Peyer's patch (tissue), 4 donors: ENCODE measurements at regions not wholly inside any gene's neighbourhood (a gene's known extent, or its start where the extent isn't known, plus 50 kb on each side); places are given as distances from the start of the nearest gene placed in this dataset.

Source experiments
- DNase-seq, 3 donors: peaks; one replicate each; pipeline ENCODE4 v3.0.0-alpha.2; 2017 to 2019
- H3K27ac ChIP-seq, 4 donors: fragments of 200-600 bp; sonication (generic); one replicate each; pipeline ENCODE4 v1.5.1; 2016 to 2019
- H3K27me3 ChIP-seq, 2 donors: fragments of 200-600 bp; sonication (generic); one replicate each; pipeline ENCODE4 v1.5.1; 2019
- H3K36me3 ChIP-seq, 3 donors: fragments of 200-600 bp; sonication (generic); one replicate each; pipeline ENCODE4 v1.5.1; 2016 to 2019
- H3K4me1 ChIP-seq, 4 donors: fragments of 200-600 bp; sonication (generic); one replicate each; pipeline ENCODE4 v1.5.1; 2016 to 2019
- H3K4me3 ChIP-seq, 4 donors: fragments of 200-600 bp; sonication (generic); 1 replicate in 3 of 4; 2 replicates in 1 of 4; pipeline ENCODE4 v1.5.1; 2016 to 2019; ENCODE audit warnings: mild to moderate bottlenecking in 1 of 4
- H3K9me3 ChIP-seq, 4 donors: fragments of 200-600 bp; sonication (generic); one replicate each; pipeline ENCODE4 v1.5.1; 2016 to 2019; ENCODE audit warnings: mild to moderate bottlenecking in 1 of 4
- POLR2A ChIP-seq, 2 donors: fragments of 450-650 bp; IDR thresholded peaks; one replicate each; pipeline ENCODE4 v1.5.1; 2017; ENCODE audit warnings: antibody characterized with exemption in 2 of 2, mild to moderate bottlenecking in 2 of 2, moderate library complexity in 2 of 2
- TF ChIP-seq, protein P1 (sequence below), 6 experiments: fragments of 450-650 bp in 4 of 6; fragments of 200-600 bp in 2 of 6; sonication (generic) in 1 of 6; IDR thresholded peaks; one replicate each; pipeline ENCODE4 v1.5.1; 2017 to 2019; ENCODE audit warnings: antibody characterized with exemption in 6 of 6, mild to moderate bottlenecking in 3 of 6, moderate library complexity in 1 of 6

DNA sequence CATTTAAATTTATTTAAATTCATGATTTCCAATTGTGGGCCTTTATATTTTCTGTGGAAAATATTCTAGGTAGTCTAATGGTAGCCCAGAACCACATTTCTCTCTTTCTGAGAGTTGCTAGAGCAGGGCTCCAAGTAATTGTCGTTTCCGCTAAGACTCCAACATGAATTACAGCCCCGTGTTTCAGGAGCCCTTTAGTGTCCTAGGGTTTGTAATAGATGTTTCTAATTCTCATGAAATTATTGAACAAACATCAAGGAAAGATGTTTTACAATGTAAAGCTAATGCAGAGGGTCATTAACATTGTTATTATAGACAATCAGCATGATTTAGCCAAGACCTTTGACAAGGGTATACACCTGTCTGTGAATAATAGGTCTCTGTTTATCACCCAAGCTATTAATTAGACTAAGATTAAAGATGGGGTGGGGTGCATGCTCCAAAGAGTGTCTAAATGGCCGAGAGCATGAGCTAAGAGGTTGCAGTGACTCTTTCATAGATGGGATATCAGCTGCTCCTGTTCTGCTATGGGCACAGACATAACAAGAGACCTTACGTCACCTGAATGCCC is 81.8 kb upstream of the NTM start:
- no peaks in the 10 kb centered on the region for H3K27me3 ChIP-seq
- TF ChIP-seq, protein P1, sequence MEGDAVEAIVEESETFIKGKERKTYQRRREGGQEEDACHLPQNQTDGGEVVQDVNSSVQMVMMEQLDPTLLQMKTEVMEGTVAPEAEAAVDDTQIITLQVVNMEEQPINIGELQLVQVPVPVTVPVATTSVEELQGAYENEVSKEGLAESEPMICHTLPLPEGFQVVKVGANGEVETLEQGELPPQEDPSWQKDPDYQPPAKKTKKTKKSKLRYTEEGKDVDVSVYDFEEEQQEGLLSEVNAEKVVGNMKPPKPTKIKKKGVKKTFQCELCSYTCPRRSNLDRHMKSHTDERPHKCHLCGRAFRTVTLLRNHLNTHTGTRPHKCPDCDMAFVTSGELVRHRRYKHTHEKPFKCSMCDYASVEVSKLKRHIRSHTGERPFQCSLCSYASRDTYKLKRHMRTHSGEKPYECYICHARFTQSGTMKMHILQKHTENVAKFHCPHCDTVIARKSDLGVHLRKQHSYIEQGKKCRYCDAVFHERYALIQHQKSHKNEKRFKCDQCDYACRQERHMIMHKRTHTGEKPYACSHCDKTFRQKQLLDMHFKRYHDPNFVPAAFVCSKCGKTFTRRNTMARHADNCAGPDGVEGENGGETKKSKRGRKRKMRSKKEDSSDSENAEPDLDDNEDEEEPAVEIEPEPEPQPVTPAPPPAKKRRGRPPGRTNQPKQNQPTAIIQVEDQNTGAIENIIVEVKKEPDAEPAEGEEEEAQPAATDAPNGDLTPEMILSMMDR (IDR thresholded peaks at IDR 0.05): no peak
- no peak for TF ChIP-seq POLR2A (IDR thresholded peaks at IDR 0.05)
- no peak overlapping the region for H3K27ac ChIP-seq
- H3K4me1 ChIP-seq: no peaks in the 10 kb centered on the region
- no peaks in the 10 kb centered on the region for H3K9me3 ChIP-seq
- H3K4me3 ChIP-seq: no peak overlapping the region
- DNase-seq: no peak
- H3K36me3 ChIP-seq: no peaks in the 10 kb centered on the region

DNA sequence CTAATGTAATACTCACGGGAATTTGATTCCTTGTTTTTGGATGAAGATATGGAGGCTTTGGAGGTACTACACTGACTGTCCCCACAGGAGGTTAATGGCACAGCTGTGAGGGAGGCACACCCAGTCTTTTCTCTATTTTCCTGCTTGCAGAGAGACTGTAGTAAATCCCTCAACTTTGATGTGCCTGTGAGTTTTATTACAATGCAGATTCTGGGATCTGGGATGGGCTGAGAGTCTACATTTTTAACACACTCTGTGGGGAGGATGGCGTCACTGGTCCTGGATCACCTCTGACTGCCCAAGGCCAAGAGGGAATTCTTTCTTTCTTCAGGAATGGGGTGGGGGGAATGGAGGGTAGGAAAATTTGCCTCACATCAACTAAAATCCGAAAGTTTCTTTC is 80.2 kb upstream of the NTM start:
- Histone ChIP-seq H3K4me3 (no peak overlapping the region), H3K27ac (no peak overlapping the region), H3K36me3 (no peaks in the 10 kb centered on the region), H3K27me3 (no peaks in the 10 kb centered on the region), H3K9me3 (no peaks in the 10 kb centered on the region), H3K4me1 (no peaks in the 10 kb centered on the region)
- TF ChIP-seq, protein P1 (IDR thresholded peaks at IDR 0.05): no peak
- TF ChIP-seq POLR2A (IDR thresholded peaks at IDR 0.05): no peak
- DNase-seq: no peak

DNA sequence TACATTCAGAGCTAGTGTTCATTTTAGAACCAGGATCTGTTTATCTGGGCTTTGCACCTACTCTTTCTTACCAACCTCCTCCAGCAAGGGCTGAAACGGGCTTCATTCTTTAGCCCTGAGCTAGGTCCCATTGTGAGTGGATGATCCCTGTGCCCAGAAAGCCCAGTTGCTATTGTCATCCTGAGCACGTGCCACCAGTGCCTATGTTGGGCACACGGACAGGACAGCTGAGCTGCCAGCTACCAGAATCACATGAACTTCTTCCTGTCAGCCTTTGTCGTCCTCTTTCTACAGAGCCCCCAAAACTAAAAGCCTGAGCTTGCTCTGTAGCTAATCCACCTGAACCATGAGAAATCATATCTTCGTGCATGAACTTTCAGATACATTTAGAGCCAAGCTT is 74.4 kb upstream of the NTM start:
- H3K9me3 ChIP-seq: no peaks in the 10 kb centered on the region
- H3K27ac ChIP-seq: no peak overlapping the region
- H3K27me3 ChIP-seq: no peaks in the 10 kb centered on the region
- no peak for TF ChIP-seq POLR2A (IDR thresholded peaks at IDR 0.05)
- TF ChIP-seq, protein P1 (IDR thresholded peaks at IDR 0.05): no peak
- no peaks in the 10 kb centered on the region for H3K4me1 ChIP-seq
- no peak overlapping the region for H3K4me3 ChIP-seq
- no peaks in the 10 kb centered on the region for H3K36me3 ChIP-seq
- DNase-seq: no peak

- H3K36me3 ChIP-seq: no peaks in the 10 kb centered on the region
- H3K4me1 ChIP-seq: no peaks in the 10 kb centered on the region
- H3K27ac ChIP-seq: no peak overlapping the region
- no peaks in the 10 kb centered on the region for H3K27me3 ChIP-seq
- no peak for DNase-seq
- no peaks in the 10 kb centered on the region for H3K9me3 ChIP-seq
- TF ChIP-seq, protein P1 (IDR thresholded peaks at IDR 0.05): no peak
- no peak for TF ChIP-seq POLR2A (IDR thresholded peaks at IDR 0.05)
- no peak overlapping the region for H3K4me3 ChIP-seq
Measured at GRCh38 chr11:131297441-131297840, 73.0 kb upstream of the NTM start.

- no peaks in the 10 kb centered on the region for H3K4me1 ChIP-seq
- no peaks in the 10 kb centered on the region for H3K27me3 ChIP-seq
- H3K9me3 ChIP-seq: no peaks in the 10 kb centered on the region
- H3K27ac ChIP-seq: no peak overlapping the region
- H3K4me3 ChIP-seq: no peak overlapping the region
- H3K36me3 ChIP-seq: no peaks in the 10 kb centered on the region
- no peak for DNase-seq
- TF ChIP-seq, protein P1 (IDR thresholded peaks at IDR 0.05): no peak
- TF ChIP-seq POLR2A (IDR thresholded peaks at IDR 0.05): no peak
Measured at GRCh38 chr11:131299598-131300438, 70.6 kb upstream of the NTM start.
